ENCODE measurements at regions not wholly inside any gene's neighbourhood (a gene's known extent, or its start where the extent isn't known, plus 50 kb on each side); places are given as distances from the start of the nearest gene placed in this dataset.
"Not testable (repeated sequence)": the region's sequence is repeated elsewhere in the genome, so short reads cannot be mapped to it uniquely, and the experiment has no call there.

DNA sequence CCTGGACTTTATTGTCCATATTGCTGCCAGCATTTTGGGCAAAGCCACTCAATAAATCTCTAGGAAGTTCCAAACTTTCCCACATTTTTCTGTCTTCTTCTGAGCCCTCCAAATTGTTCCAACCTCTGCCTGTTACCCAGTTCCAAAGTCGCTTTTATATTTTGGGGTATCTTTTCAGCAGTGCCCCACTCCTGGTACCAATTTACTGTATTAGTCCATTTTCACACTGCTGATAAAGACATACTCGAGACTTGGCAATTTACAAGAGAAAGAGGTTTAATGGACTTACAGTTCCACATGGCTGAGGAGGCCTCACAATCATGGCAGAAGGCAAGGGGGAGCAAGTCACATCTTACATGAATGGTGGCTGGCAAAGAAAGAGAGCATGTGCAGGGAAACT is 53.4 kb downstream of the AHSP start:
- DNase-seq (ENCODE audit: low read depth in 2 of 2), result not testable (repeated sequence)

DNA sequence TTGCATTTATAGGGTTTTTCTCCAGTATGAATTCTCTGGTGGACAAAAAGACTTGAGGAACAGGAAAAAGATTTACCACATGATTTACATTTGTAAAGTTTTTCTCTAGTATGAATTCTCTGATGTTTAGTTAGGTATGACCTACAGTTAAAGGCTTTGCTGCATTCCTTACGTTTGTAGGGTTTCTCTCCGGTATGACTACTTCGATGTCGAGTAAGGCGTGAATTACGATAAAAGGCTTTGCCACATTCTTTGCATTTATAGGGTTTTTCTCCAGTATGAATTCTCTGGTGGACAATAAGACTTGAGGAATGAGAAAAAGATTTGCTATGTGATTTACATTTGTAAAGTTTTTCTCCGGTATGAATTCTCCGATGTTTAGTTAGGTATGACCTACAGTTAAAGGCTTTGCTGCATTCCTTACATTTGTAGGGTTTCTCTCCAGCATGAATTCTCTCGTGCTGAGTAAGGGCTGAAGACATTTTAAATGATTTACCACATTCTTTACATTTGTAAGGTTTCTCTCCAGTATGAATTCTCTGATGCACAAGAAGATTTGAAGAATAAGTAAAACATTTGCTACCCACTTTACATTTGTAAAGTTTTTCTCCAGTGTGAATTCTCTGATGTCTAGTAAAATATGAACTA is 74.2 kb downstream of the AHSP start:
- DNase-seq (ENCODE audit: low read depth in 2 of 2), result not testable (repeated sequence)

DNA sequence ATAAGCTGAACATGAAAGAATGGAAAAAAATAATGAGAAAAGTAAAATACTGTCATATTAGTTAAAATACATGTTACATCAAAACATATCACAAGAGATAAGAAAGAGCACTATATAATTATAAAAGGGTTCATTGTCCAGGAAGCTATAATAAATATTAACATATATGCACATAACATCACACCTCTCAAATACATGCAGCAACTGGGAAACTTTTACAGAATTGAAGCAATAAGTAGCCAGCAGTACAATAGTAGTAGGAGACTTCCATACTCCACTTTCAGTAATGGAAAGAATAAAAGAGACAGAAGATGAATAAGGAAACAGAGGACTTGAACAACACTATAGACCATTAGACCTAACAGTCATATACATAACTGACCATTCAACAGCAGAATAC is 90.4 kb downstream of the AHSP start:
- DNase-seq (ENCODE audit: low read depth in 2 of 2), result no peak

DNA sequence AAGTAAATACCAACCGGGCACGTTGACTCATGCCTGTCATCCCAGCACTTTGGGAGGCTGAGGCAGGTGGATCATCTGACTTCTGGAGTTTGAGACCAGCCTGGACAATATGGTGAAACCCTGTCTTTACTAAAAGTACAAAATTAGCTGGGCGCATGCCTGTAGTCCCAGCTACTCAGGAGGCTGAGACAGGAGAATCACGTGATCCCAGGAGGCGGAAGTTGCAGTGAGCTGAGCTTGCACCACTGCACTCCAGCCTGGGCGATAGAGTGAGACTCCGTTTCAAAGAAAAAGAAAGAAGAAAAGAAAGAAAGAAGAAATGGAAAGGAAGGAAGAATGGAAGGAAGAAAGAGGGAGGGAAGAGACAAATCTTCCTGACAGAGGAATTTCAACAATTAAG is 108.7 kb downstream of the AHSP start:
- DNase-seq (ENCODE audit: low read depth in 2 of 2), result no peak

DNA sequence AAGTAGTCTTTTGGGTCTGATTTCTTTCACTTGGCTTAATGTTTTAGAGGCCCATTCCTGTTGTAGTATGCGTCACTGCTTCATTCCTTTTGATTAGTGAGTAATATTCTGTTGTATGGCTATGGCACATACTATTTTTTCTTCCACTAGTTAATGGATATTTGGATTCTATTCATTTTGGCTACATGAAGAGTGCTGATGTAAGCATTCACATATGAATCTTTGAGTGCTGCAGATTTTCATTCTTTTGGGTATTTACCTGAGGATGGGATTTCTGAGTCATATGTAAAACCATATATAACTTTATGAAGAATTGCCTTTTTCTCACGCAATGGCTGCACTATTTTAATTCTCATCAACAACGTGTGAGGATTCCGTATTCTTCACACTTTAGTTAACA is 113.6 kb downstream of the AHSP start:
- no peak for DNase-seq (ENCODE audit: low read depth in 2 of 2)

DNA sequence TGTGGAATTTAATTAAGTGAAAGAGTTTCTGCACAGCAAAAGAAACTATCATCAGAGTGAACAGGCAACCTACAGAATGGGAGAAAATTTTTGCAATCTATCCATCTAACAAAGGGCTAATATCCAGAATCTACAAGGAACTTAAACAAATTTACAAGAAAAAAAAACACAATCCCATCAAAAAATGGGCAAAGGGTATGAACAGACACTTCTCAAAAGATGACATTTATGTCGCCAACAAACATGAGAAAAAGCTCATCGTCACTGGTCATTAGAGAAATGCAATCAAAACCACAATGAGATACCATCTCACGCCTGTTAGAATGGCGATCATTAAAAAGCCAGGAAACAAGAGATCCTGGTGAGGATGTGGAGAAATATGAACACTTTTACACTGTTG is 128.0 kb downstream of the AHSP start:
- DNase-seq (ENCODE audit: low read depth in 2 of 2), result not testable (repeated sequence)

DNA sequence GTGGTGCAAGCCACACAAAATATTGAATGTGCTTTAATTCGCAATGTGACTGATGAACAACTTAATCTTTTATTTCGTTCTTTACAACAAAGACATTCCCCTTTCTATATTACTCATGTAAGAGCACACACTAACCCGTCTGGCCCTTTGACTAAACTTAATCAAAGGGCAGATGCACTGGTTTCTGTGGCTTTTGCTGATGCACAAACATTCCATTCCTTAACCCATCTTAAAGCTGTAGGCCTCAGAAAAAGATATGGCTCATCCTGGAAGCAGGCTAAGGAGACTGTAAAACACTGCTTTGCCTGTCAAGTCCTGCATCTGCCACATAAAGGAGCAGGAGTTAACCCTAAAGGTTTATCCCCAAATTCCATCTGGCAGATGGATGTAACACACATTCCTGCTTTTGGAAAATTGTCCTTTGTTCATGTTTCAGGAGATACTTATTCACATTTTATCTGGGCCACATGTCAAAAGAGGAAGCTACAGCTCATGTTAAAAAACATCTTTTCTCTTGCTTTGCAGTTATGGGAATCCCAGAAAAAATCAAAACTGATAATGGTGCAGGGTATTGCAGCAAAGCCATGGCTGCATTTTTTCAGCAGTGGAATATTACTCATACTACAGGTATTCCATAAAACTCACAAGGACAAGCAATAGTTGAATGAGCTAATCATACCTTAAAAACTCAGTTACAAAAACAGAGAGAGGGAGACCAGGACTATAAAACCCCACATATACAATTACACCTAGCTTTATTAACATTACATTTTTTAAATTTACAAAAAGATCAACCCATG is 137.2 kb downstream of the AHSP start:
- DNase-seq (ENCODE audit: low read depth in 2 of 2), result no peak

DNA sequence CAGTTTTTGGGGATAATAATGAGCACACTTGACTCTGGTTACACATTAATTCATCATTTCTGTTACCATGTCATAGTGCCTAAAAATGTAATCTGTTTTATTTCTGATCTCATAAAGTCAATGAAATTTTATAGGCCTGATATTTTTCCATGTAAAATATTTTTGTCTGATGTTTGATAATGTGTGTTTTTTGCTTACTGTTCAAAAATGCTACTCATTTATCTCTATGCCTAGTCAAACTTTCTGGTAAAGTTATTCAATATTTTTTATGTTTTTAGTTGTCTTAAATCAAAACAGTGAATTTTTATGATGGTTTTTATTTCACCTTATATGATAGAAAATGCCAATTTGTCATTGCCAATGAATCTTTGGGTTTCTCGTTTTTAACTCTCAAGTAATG is 147.0 kb downstream of the AHSP start:
- no peak for DNase-seq (ENCODE audit: low read depth in 2 of 2)

DNA sequence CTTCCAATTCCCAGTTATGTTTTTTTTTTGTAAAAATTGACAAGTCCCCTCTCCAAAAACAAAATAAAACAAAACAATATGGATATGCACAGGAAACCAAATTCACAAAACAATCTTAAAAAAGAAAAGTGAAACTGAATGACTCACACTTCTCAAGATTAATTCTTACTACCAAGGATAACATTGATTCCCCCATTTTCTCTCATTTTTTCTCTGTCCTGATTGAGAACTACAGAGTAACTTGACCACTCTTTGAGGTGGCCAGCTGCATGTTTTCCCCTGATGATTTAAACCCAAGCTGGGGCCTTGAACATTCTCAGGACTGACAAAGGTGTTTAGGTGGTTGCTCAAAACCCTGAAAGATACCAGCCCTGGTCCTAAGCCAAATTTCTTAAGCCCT is 149.0 kb downstream of the AHSP start:
- no peak for DNase-seq (ENCODE audit: low read depth in 2 of 2)

DNA sequence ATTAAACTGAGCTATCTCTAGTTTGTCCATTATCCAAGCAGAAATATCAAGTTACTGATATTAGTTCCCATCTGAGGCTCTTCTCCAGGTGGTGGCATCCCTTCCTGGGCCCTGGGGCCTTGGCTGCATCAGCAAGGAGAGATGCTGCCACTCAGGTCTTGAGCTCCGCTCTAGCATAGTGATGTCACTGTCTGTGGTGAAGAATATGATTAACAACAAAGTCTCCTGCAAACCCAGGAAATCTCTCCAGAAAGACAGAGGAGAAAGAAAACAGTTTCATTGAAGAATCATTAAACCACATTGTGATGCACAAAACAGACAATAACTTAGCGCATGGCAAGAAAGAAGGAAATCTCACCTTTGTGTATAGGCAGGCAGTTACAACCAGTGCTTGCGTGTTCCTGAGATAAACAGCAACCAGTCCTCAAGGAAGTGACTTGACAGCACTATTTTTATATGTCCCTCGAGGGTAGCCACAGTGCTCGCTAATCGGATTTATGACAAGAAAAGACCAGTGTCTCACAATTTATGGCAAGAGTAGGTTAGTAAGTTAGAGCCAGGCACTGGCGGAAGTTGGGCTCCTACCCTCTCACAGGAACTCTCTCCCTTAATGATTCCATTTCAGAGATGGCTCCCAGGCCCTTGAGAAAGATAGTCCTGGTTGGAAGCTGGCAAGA is 151.1 kb downstream of the AHSP start:
- no peak for DNase-seq (ENCODE audit: low read depth in 2 of 2)

DNA sequence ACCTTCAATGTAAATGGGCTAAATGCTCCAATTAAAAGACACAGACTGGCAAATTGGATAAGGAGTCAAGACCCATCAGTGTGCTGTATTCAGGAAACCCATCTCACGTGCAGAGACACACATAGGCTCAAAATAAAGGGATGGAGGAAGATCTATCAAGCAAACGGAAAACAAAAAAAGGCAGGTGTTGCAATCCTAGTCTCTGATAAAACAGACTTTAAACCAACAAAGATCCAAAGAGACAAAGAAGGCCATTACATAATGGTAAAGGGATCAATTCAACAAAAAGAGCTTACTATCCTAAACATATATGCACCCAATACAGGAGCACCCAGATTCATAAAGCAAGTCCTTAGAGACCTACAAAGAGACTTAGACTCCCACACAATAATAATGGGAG is 161.6 kb downstream of the AHSP start:
- DNase-seq (ENCODE audit: low read depth in 2 of 2), result not testable (repeated sequence)

DNA sequence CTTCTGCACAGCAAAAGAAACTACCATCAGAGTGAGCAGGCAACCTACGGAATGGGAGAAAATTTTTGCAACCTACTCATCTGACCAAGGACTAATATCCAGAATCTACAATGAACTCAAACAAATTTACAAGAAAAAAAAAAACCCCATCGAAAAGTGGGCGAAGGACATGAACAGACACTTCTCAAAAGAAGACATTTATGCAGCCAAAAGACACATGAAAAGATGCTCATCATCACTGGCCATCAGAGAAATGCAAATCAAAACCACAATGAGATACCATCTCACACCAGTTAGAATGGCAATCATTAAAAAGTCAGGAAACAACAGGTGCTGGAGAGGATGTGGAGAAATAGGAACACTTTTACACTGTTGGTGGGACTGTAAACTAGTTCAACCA is 164.6 kb downstream of the AHSP start:
- not testable (repeated sequence) for DNase-seq (ENCODE audit: low read depth in 2 of 2)

DNA sequence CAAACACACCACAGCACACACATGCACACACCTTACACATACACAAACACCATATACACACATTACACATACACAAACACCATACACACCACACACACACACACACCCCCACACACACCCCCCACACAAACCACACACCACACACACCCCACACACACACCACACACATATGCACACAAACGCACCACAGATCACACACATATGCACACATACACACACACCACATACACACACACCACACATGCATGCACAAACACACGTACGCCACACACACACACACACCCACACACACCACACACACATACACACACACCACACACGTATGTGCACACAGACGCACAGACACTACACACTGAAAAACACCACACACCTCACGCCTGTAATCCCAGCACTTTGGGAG is 166.0 kb downstream of the AHSP start:
- DNase-seq (ENCODE audit: low read depth in 2 of 2), result no peak

DNA sequence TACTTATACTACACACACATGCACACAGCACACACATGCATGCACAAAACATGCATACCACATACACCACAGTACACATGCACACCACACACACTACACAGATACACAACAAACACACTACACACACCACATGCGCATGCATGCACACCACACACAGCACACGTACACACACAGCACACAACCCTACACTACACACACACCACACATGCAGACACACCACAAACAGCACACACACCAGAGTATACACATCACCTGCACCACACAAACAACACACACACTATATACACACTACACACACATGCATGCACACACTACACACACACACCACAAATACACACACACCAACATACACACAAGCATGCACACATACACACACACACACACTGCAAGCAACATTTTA is 166.8 kb downstream of the AHSP start:
- no peak for DNase-seq (ENCODE audit: low read depth in 2 of 2)

DNA sequence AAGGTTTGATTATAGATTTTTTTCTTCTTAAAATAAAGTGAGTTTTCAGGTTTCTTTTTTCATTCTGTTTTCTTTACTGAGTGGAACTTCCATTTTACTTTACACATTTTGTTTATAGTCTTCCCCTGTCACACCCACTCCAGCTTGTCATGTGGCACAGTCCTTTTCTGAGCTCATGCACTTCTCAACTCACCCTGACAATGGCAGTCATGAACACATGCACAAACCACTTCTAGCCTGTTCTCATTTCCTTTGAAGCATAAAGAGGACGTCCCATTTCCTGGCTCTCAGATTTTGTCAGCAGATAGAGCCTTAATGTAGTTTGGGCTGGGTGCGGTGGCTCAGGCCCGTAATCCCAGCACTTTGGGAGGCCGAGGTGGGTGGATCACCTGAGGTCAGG is 168.0 kb downstream of the AHSP start:
- DNase-seq (ENCODE audit: low read depth in 2 of 2), result no peak

DNA sequence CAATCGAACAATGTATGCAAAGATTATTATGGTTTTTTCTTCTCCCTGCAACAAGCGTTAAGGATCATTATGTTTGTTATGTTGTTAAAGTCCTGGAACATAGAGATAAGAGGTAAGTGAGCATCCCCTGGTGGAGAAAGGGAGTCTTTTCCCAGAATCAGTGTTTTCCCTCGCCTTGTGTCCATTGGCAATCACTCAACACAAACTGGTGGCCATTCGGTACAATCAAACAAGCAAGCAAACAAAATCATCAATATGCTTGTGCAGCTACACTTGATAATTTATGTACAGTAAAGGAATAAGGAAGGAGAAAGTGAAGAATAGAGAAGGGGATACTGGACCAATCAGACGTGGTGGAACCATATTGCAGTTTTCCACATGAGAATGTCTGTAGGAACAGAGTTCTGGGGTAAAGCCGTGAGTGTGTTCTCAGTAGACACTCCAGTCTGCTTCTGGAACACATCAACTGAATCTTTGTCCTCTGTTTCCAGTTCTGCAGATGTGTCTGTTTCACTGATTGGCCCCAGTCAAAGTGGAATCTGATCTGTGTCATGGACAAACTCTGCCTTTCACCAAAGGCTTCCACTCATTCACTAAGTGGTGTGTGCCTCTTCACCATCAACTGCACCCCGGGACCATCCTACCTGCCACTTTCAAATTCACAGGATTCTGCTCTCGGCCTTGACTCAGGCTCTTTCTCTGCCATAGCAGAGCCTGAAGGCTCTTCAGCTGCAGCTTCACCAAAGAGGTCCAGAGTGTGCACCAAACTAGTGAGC is 169.5 kb downstream of the AHSP start:
- peak in 1 of 2 experiments; percentile 8 for DNase-seq (ENCODE audit: low read depth in 2 of 2)

DNA sequence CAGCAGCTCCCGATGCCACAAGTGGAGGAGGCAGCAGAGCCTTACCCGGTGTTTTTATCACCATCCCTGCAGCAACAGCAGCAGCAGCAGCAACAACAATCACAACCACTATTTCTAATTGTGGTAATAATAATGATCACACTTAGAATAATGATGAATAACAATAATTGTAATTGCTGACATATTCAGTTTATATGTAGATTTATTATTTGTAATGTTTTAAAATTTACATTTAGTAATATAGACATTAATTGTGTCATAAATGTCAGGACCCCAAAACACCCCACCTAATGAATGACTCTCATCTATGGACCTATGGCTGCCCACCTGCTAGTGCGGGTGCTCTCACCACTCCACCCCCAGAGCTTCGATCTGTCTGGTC is 170.0 kb downstream of the AHSP start:
- DNase-seq (ENCODE audit: low read depth in 2 of 2), result no peak

DNA sequence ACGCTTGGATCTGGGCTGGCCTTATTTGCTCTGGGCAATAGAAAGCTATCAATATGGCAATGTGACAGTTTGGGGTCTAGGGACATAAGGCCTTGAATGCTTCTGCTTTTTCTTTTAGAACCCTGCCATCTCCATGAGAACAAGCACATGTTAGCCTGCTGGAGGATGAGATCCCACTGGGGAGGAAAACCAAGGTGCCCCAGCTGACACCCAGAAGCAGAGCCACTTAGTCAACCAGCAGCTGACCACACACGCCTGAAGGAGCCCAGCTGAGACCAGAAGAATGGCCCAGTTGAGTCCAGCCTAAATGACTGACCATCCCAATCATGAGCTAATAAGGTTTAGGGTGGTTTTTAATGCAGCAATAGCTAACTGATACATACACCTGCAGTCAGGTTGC is 171.2 kb downstream of the AHSP start:
- DNase-seq (ENCODE audit: low read depth in 2 of 2), result no peak

DNA sequence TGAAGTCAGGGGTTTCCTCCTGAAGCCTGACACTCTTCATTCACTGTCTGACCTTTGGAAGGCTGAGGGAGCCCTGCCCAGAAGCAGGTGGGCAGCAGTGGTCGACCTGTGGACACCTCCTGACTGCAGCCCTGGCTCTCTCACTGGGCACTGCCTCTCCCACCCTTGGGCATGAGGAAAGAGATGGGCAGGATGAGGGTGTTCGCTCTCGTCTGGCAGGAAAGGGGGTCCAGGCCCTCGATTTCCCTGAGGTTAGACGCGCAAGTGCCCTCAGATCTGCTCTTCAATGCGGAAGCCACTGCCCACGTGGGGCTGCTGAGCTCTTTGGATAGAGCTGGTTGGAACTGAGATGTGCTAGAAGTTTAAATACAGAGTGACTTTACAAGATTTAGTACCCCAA is 171.9 kb downstream of the AHSP start:
- no peak for DNase-seq (ENCODE audit: low read depth in 2 of 2)

DNA sequence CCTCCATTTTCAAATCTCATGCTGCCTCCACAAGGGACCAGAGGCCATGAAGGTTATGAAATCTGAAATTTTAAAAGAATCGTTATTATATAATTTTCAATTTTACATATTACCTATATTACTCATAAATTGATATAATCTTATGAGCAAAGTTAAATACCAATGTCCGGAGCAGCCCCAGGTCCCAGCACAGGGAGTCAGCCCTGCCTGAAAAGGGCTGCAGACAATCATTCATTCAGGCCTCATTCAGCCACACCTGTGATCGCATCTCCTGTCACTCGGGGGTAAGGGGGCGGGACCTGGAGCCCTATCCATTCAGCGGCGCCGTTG is 172.5 kb downstream of the AHSP start:
- DNase-seq (ENCODE audit: low read depth in 2 of 2), result peak in 1 of 2 experiments; percentile 34

DNA sequence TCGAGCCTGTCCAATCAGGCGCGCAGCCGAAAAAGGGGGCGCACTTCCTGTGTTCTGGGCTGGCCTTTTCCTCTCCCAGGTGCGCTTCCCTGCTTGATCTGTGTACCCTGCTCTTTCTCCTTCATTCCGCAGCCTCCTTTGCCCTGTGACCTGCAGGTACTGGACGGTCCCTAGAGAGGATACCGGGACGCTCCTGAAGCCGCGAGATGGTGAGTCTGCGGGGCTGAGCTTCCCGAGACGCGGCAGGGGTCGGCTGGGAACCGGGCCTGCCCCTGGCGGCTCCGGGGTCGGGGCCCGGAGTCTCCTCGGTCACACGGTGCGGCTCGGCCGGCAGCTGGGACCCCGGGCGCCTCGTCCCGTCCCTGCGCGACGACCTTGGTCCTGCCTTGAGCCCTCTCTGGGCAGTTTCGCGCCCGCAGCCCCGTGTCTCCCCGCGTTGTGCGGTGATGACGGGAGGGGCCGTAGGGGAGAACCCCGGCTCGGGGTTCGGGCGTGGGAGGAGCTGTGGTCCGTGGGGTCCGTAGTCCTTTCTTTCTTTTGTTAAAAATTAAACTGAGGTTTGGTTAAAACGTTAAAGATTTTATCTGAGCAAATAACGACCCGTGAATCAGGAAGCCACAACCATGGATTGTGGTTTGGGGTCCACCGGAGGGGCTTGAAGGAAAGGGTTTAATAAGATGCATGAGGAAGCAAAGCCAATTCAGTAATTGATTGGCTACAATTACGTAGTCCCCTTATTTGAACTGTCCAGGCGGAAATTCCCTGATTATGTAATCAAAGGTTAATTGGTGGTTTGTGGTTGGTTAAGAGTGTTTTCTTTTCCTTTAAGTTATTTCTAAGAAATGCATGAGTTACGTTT is 172.8 kb upstream of the ZNF267 start:
- no peak for DNase-seq (ENCODE audit: low read depth in 2 of 2)

All from fibroblast of skin of left quadriceps (primary cell).